ENCODE measurements at regions not wholly inside any gene's neighbourhood (a gene's known extent, or its start where the extent isn't known, plus 50 kb on each side); places are given as distances from the start of the nearest gene placed in this dataset.

- DNase-seq (ENCODE audit: low read depth): no peak
- TF ChIP-seq CTCF (IDR thresholded peaks at IDR 0.05; ENCODE audit: low read depth, low read length, missing control alignments): no peak
- no peak overlapping the region for H3K4me3 ChIP-seq (ENCODE audit: low read depth, low read length)
Observed at GRCh38 chr2:6728156-6728555, 137.6 kb downstream of the CMPK2 start.

DNA sequence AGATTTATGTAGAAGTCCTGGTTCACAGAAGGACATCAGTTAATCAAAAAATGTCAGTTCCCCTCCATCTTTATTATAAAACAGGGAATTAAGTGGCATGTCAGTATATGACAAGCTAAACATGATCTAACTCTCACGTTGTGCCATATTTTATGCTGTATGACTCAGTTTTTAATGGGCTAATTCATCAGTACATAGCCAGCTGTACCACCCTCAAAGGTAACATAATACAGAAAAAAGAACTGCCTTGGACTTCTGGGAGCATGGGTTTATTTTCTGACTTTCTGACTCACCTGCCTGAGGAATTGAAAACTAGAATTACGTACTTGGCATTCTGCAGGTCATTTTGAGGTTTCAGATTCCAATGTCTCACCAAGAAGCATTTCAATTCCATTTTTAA lies 135.7 kb downstream of the CMPK2 start:
- no peak overlapping the region for H3K4me3 ChIP-seq (ENCODE audit: low read depth, low read length)
- no peak for TF ChIP-seq CTCF (IDR thresholded peaks at IDR 0.05; ENCODE audit: low read depth, low read length, missing control alignments)

GRCh38 chr2:6730649-6731532 lies 134.8 kb downstream of the CMPK2 start:
- H3K4me3 ChIP-seq (ENCODE audit: low read depth, low read length): no peak overlapping the region
- DNase-seq (ENCODE audit: low read depth): no peak
- TF ChIP-seq CTCF (IDR thresholded peaks at IDR 0.05; ENCODE audit: low read depth, low read length, missing control alignments): no peak

More for the DNA sequence above, 135.7 kb downstream of the CMPK2 start:
- no peak for DNase-seq (ENCODE audit: low read depth)

DNA sequence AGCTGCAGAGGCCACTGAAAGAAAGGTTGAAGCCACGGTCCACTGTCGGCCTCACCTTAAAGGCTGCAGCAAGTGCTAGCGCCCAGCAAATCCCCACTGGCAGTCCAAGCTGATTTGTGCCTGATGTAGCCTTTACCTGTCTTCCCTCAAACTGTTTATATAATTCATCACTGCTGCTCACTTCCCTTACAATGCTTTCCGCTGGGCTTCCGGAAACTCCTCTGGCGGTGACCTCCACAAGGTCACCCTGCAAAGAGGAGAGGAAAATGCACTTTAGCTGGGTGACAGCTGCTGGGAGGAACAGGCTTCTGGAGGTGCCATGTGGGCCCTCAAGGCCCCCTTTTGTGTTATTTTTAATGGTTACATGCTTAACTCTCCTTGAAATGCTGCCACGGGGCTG lies 126.2 kb downstream of the CMPK2 start:
- no peak overlapping the region for H3K4me3 ChIP-seq (ENCODE audit: low read depth, low read length)
- no peak for DNase-seq (ENCODE audit: low read depth)
- no peak for TF ChIP-seq CTCF (IDR thresholded peaks at IDR 0.05; ENCODE audit: low read depth, low read length, missing control alignments)

DNA sequence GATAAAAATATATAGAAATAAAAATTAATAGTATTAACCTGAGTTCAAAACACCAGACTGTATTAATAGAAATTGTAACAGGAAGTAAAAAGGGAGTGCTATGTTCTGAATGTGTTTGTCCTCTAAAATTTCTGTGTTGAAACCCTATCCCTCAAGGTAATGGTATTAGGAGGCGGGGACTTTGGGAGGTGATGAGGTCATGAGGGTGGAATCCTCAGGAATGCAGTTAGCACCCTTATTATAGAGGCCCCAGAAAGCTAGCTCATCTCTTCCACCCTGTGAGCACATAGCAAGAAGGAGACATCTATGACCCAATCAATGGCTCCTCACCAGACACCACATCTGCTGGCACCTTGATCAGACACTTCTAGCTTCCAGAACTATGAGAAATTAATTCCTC lies 124.5 kb downstream of the CMPK2 start:
- TF ChIP-seq CTCF (IDR thresholded peaks at IDR 0.05; ENCODE audit: low read depth, low read length, missing control alignments): no peak
- DNase-seq (ENCODE audit: low read depth): no peak
- H3K4me3 ChIP-seq (ENCODE audit: low read depth, low read length): no peak overlapping the region

DNA sequence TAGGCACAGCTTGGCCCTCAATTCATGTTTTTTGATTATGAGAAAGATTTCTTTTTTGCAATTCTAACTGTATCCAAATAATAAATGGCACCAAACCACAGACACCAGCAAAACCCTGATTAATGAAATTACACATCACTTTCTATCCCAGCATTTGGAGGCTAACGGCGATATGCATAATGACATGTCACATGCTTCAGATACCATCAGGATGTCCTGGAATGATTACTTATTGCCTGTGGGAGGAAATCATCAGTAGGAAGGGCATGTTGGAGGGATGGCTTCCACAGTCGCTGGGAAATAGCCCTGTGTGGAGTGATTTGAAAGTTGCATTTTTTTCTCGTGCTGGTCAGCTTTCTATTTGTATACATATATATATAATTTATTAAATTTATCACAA lies 121.7 kb downstream of the CMPK2 start:
- DNase-seq (ENCODE audit: low read depth): no peak
- no peak overlapping the region for H3K4me3 ChIP-seq (ENCODE audit: low read depth, low read length)
- no peak for TF ChIP-seq CTCF (IDR thresholded peaks at IDR 0.05; ENCODE audit: low read depth, low read length, missing control alignments)

- TF ChIP-seq CTCF (IDR thresholded peaks at IDR 0.05; ENCODE audit: low read depth, low read length, missing control alignments): no peak
- no peak overlapping the region for H3K4me3 ChIP-seq (ENCODE audit: low read depth, low read length)
- no peak for DNase-seq (ENCODE audit: low read depth)
Observed at GRCh38 chr2:6747433-6747832, 118.3 kb downstream of the CMPK2 start.

Data from GM12864 (cell line).